LNCaP clone FGC (cell line): ENCODE measurements at regions not wholly inside any gene's neighbourhood (a gene's known extent, or its start where the extent isn't known, plus 50 kb on each side); places are given as distances from the start of the nearest gene placed in this dataset.

Source experiments
- DNase-seq: peaks from one replicate; pipeline ENCODE4 v3.0.0-alpha.2; 2011; ENCODE audit warnings: low read depth
- H3K4me3 ChIP-seq: 2 replicates; pipeline ENCODE4 v1.5.1; 2011; ENCODE audit warnings: mild to moderate bottlenecking, low read depth, low read length, control low read depth
- TF ChIP-seq, protein P1 (sequence below): IDR thresholded peaks from 2 replicates; pipeline ENCODE4 v1.5.1; 2012; ENCODE audit warnings: mild to moderate bottlenecking; ENCODE audit not compliant: control insufficient read depth, insufficient read depth; ENCODE audit errors: extremely low read depth

DNA sequence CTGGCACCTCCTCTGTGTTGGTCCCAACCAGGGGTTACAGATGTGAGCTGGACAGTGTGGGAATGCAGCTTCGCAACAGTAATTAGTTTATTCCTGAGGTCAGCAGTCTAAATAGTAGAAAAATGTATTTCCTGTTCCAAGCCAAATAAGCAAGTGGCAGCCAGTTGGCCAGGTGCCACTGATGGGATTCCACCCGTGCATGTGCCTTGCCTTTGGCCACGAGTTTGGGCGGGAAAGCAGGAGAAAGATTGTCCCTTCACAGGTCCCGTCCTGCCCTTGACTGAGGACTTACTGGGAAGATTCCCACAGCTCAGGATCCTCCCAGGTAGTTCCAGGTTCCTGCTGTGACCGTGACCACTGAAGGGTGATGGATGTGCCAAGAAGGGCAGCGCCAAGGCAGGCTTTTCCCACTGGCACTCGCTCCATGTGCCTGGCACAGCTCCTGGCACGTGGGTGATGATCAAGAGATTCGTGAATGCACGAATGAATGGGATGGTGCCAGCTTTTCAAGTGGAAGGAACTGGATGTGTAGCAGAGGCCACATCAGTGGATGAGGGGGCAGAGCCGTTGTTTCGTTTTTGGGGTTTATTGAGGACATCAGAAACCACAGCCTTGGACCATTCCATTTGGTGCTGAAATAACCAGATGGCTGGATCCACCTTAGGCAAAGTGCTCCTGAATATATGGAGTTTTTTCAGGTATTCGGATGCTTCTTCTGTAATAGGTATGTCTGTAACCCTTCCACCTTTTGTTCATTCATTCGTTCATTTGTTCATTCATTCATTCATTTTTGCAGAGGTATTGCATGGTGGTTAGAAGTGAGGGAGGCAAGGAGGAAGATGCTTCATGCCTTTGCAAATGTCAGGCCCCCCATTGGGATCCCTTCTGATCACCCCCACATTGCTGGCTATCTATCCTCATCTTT lies 62.4 kb upstream of the WNT4 start:
- DNase-seq = peak; percentile 61
- no peak overlapping the region for H3K4me3 ChIP-seq
- TF ChIP-seq, protein P1, sequence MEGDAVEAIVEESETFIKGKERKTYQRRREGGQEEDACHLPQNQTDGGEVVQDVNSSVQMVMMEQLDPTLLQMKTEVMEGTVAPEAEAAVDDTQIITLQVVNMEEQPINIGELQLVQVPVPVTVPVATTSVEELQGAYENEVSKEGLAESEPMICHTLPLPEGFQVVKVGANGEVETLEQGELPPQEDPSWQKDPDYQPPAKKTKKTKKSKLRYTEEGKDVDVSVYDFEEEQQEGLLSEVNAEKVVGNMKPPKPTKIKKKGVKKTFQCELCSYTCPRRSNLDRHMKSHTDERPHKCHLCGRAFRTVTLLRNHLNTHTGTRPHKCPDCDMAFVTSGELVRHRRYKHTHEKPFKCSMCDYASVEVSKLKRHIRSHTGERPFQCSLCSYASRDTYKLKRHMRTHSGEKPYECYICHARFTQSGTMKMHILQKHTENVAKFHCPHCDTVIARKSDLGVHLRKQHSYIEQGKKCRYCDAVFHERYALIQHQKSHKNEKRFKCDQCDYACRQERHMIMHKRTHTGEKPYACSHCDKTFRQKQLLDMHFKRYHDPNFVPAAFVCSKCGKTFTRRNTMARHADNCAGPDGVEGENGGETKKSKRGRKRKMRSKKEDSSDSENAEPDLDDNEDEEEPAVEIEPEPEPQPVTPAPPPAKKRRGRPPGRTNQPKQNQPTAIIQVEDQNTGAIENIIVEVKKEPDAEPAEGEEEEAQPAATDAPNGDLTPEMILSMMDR = no peak

DNA sequence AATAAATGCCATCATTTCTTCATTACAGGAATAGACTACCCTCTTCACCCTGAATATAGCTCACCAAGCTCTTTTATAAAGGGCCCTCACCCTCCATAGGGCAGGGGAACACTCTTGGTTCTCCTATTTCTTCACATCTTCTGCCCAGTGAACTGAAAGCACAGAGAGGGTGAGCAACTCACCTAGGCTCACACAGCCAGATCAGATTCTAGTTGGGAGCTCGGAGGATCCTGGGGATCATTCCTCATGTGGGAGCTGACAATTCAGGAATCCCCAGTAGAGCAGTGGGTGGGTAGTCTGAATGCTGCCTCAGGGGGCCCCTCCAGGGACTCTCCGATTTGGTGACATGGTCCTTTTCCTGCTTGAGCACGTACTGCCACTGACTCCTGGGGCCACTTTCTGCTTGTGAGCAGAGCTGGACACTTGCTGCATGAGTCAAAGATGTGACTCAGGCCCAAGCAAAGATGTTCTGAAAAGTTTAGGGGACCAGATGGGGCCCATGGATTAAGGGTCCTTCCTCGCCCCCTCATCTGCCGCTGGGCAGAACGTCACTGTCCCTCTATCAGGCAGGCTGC lies 63.7 kb upstream of the WNT4 start:
- no peak for DNase-seq
- TF ChIP-seq, protein P1 = no peak
- no peak overlapping the region for H3K4me3 ChIP-seq

DNA sequence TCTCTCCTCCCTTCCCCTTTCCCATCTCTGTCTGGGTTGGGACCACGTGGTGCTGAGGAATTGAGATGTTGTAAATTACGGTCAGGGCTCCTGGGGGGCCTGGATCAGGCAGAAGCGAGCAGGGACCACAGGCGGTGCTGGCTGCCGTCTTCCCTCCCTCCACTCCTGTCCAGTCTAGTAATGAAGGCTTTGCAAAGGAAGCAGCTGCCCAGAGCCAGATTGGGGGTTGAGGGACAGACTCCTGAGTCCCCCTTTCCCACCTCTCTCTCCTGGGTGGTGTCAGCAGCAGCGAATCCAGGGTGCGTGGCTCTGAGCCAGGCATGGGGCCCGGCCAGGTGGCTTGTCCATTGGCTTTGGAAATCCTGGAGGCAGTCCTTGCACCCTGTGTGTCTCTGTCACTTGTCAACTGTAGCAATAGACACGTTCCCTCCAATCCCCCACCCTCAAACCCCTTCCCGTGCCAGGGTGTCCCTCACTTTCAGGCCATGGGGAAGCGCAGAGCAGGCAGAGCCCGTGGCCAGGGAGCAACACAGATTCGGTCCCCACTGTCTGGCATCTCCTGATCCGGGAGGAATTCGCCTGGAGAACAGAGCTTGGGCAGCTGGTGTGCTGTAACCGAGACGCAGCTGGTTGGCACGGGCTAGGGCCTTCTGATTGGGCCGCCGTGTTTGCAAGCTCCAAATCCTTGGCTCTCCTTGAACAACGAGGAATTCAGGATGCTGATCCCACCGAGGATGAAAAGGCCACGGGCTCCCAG lies 64.8 kb upstream of the WNT4 start:
- TF ChIP-seq, protein P1 = no peak
- no peak overlapping the region for H3K4me3 ChIP-seq
- DNase-seq = no peak

DNA sequence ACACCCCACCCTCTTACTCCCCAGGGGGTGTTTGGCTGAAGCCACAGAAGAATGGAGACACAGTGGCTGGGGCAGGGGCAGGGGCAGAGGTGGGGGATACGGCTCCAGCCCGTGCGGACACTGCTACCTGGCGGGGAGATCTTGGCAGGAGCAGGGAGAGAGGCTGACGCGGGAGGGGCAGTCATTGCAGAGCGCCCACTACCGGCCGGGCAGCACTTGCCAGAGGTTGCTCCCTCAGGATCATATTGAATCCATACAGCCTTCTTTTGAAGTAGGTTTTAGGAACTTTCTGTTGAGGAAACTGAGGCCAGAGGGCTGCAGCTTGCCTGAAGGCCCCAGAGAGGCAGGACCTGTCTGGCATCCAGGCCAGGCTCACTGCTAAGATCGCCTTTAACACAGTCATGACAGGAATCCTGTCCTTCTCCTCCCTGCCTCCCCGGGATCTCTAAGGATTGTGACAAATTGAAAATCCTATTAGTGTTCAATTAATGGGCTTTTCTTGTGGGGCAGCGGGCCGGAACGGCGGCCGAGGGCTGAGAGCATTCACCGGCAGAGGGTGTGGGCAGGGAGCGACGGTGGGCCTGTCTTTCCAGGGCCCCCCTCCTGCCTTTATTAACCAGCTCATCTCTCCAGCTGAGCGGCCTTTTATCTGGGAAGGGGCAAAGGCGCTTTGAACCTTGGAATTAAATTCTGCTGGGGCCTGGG lies 65.5 kb upstream of the WNT4 start:
- TF ChIP-seq, protein P1 = no peak
- no peak overlapping the region for H3K4me3 ChIP-seq
- no peak for DNase-seq

DNA sequence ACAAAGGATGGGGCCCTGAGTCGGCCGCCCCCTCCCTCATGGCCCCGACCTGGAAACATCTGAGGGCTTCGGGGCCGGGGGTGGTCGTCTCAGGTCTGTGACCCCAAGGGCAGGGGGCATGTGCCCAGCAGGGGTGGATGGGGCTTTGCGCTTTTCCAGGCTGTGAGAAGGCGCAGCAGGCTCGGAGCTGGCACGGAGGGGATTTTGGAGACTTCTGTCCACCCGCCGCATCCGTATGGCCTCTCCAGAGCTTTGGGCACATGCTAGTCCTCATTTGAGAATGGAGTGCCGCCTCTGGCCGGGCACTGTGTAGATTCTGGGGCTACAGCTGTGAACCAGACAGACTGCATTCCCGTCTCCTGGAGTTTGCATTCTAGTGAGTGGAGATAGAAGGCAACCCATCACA lies 66.1 kb upstream of the WNT4 start:
- H3K4me3 ChIP-seq = no peak overlapping the region
- TF ChIP-seq, protein P1 = no peak
- DNase-seq = no peak

DNA sequence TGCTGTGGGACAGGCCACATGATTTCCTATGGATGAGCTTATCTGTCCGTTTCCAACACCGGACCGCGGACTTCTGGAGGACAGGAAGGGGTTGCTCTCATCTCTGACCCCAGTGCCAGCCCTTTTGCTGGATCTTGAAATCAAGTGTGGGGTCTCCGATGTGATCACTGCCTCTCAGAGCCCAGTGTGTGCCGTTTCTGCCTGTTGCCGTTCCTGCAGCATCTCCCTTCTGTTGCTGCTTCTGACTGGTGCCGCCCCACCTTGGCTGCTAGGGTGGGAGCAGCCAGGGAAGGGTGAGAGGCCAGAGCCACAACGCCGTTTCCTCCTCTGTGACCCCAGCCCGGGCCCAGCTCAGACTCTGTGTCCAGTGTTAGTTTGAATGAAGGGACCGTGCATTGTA lies 67.3 kb upstream of the WNT4 start:
- no peak for DNase-seq
- H3K4me3 ChIP-seq = no peak overlapping the region
- TF ChIP-seq, protein P1 = no peak
